GM23338 (cell line): ENCODE measurements at regions not wholly inside any gene's neighbourhood (a gene's known extent, or its start where the extent isn't known, plus 50 kb on each side); places are given as distances from the start of the nearest gene placed in this dataset.

ENCODE experiments used
- ATAC-seq: fragments of 200-7000 bp; cut with Tn5 transposase; 3 replicates; pipeline ENCODE4 v1.9.1; 2020
- DNase-seq: peaks from one replicate; pipeline ENCODE4 v3.0.0-alpha.2; 2015; ENCODE audit warnings: low spot score
- H2AFZ ChIP-seq: fragments of 200-600 bp; sonication (generic); 2 replicates; pipeline ENCODE4 v1.8.0; 2016; ENCODE audit warnings: antibody characterized with exemption, mild to moderate bottlenecking, moderate library complexity
- H3F3A ChIP-seq: fragments of 200-600 bp; sonication (generic); replicated peaks from 2 replicates; pipeline ENCODE4 v1.8.0; 2017; ENCODE audit warnings: antibody characterized with exemption, mixed run types, low read depth
- H3K27ac ChIP-seq: fragments of 200-600 bp; sonication (generic); 2 replicates; pipeline ENCODE4 v1.6.1; 2016; ENCODE audit warnings: low read depth
- H3K27me3 ChIP-seq: fragments of 200-600 bp; sonication (generic); 2 replicates; pipeline ENCODE4 v1.8.0; 2016; ENCODE audit warnings: mild to moderate bottlenecking, mixed run types, moderate library complexity; ENCODE audit not compliant: insufficient read depth
- H3K36me3 ChIP-seq: fragments of 200-600 bp; sonication (generic); 2 replicates; pipeline ENCODE4 v1.8.0; 2016; ENCODE audit warnings: mild to moderate bottlenecking; ENCODE audit not compliant: insufficient read depth
- H3K4me1 ChIP-seq: fragments of 200-600 bp; sonication (generic); 2 replicates; pipeline ENCODE4 v1.8.0; 2016; ENCODE audit warnings: mild to moderate bottlenecking, moderate library complexity; ENCODE audit not compliant: insufficient read depth
- H3K4me2 ChIP-seq: fragments of 200-600 bp; sonication (generic); 2 replicates; pipeline ENCODE4 v1.7.1; 2017; ENCODE audit warnings: mixed run types
- H3K4me3 ChIP-seq: fragments of 200-600 bp; sonication (generic); 2 replicates; pipeline ENCODE4 v1.6.1; 2016; ENCODE audit warnings: mixed run types
- H3K79me2 ChIP-seq: fragments of 200-600 bp; sonication (generic); replicated peaks from 2 replicates; pipeline ENCODE4 v1.8.0; 2017; ENCODE audit warnings: mild to moderate bottlenecking; ENCODE audit not compliant: insufficient read depth
- H3K9me2 ChIP-seq: fragments of 200-600 bp; sonication (generic); 2 replicates; pipeline ENCODE4 v1.8.0; 2017; ENCODE audit not compliant: insufficient read depth
- H4K20me1 ChIP-seq: fragments of 200-600 bp; sonication (generic); replicated peaks from 2 replicates; pipeline ENCODE4 v1.8.0; 2017; ENCODE audit warnings: mild to moderate bottlenecking; ENCODE audit not compliant: insufficient read depth
- H3K27ac Mint-ChIP-seq: 2 replicates; pipeline ENCODE4 v1.8.0; 2020; ENCODE audit warnings: inconsistent platforms, mild to moderate bottlenecking, moderate library complexity, mixed read lengths
- H3K27me3 Mint-ChIP-seq: 3 replicates; pipeline ENCODE4 v1.8.0; 2022; ENCODE audit warnings: low read depth, mild to moderate bottlenecking, moderate library complexity, mixed read lengths, inconsistent platforms; ENCODE audit not compliant: insufficient read depth, poor library complexity
- H3K36me3 Mint-ChIP-seq: 3 replicates; pipeline ENCODE4 v1.8.0; 2021; ENCODE audit warnings: low read depth, mild to moderate bottlenecking, inconsistent platforms, moderate library complexity, mixed read lengths
- H3K4me1 Mint-ChIP-seq: 3 replicates; pipeline ENCODE4 v1.8.0; 2020; ENCODE audit warnings: mild to moderate bottlenecking, inconsistent platforms, mixed read lengths
- H3K4me3 Mint-ChIP-seq: 3 replicates; pipeline ENCODE4 v1.8.0; 2021; ENCODE audit warnings: moderate library complexity, mild to moderate bottlenecking, inconsistent platforms, mixed read lengths
- H3K9me3 Mint-ChIP-seq: 3 replicates; pipeline ENCODE4 v1.8.0; 2020; ENCODE audit warnings: moderate library complexity, mild to moderate bottlenecking, inconsistent platforms, mixed read lengths
- CREB1 ChIP-seq: fragments of 250-450 bp; sonication (Bioruptor Pico); IDR thresholded peaks from 2 replicates; pipeline ENCODE4 v1.5.0; 2020; ENCODE audit warnings: low read depth, mild to moderate bottlenecking, moderate library complexity
- CTCF ChIP-seq, 2 experiments: fragments of 200-600 bp in 1 of 2; sonication (generic) in 1 of 2; conservative IDR thresholded peaks; 2 replicates each; pipeline versions ENCODE4 v1.5.1 to v1.6.1; 2016 to 2017; ENCODE audit warnings: antibody characterized with exemption in 2 of 2, low read depth in 2 of 2, mild to moderate bottlenecking in 2 of 2, moderate library complexity in 1 of 2
- ETS1 ChIP-seq: IDR thresholded peaks from 2 replicates; pipeline ENCODE4 v1.6.1; 2016; ENCODE audit warnings: antibody characterized with exemption
- EZH2 ChIP-seq: fragments of 200-600 bp; sonication (generic); IDR thresholded peaks from one replicate; pipeline ENCODE4 v1.8.0; 2017; ENCODE audit warnings: antibody characterized with exemption, mild to moderate bottlenecking, low read depth; ENCODE audit not compliant: unreplicated experiment
- EZH2phosphoT487 ChIP-seq: fragments of 200-600 bp; sonication (generic); IDR thresholded peaks from one replicate; pipeline ENCODE4 v1.8.1; 2018; ENCODE audit warnings: antibody characterized with exemption; ENCODE audit not compliant: unreplicated experiment
- JUNB ChIP-seq: IDR thresholded peaks from one replicate; pipeline ENCODE4 v1.6.1; 2016; ENCODE audit warnings: antibody characterized with exemption; ENCODE audit not compliant: unreplicated experiment
- NANOG ChIP-seq: IDR thresholded peaks from 2 replicates; pipeline ENCODE4 v1.6.1; 2016; ENCODE audit warnings: antibody characterized with exemption, borderline replicate concordance
- POLR2AphosphoS5 ChIP-seq: IDR thresholded peaks from 2 replicates; pipeline ENCODE4 v1.6.1; 2016; ENCODE audit warnings: antibody characterized with exemption, low read depth
- STAT1 ChIP-seq: IDR thresholded peaks from one replicate; pipeline ENCODE4 v1.6.1; 2016; ENCODE audit warnings: antibody characterized with exemption; ENCODE audit not compliant: unreplicated experiment
- ZNF331 ChIP-seq: fragments of 250-450 bp; sonication (Bioruptor Pico); IDR thresholded peaks from 2 replicates; pipeline ENCODE4 v1.5.0; 2020; ENCODE audit warnings: low read depth, mild to moderate bottlenecking, moderate library complexity
- ZNF462 ChIP-seq: fragments of 250-450 bp; sonication (Bioruptor Pico); IDR thresholded peaks from 2 replicates; pipeline ENCODE4 v1.5.0; 2020; ENCODE audit warnings: mild to moderate bottlenecking, moderate library complexity
- TF ChIP-seq, protein P1 (sequence below): IDR thresholded peaks from one replicate; pipeline ENCODE4 v1.6.1; 2018; ENCODE audit warnings: antibody characterized with exemption; ENCODE audit not compliant: unreplicated experiment

DNA sequence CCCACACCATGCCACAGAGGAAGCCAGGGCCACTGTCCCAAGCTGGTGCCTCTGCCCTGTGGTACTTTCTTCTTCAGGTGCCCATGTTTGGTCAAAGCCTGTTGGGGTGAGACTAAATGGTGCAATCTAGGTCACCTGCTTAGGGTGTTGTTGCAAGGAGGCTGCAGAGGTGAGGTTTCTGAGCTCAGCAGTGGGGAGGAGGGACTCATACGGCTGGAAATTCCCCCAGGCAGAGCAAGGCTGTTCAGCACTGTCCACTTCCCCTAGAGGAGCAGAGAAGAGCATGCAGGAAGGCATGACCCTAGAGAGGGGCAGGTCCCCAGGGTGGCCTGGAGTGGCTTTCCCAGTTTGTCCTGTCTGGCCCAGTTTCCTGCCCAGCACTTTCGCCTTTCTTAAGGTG is 211.0 kb downstream of the HAUS1 start:
- no peaks in the 10 kb centered on the region for H3K36me3 Mint-ChIP-seq
- H3K27ac ChIP-seq: no peak overlapping the region
- H4K20me1 ChIP-seq: no peaks in the 10 kb centered on the region
- H3F3A ChIP-seq: no peaks in the 10 kb centered on the region
- no peak for ATAC-seq
- peaks cover 15% of the 10 kb centered on the region for H3K4me1 Mint-ChIP-seq
- peaks cover 3% of the 10 kb centered on the region; the same call in 1 of the 2 replicates for H3K4me1 ChIP-seq
- no peak overlapping the region for H3K4me3 Mint-ChIP-seq
- H3K9me2 ChIP-seq: peaks cover 14% of the 10 kb centered on the region
- H3K4me3 ChIP-seq: no peak overlapping the region
- H3K36me3 ChIP-seq: no peaks in the 10 kb centered on the region
- no peaks in the 10 kb centered on the region for H3K27me3 ChIP-seq
- no peaks in the 10 kb centered on the region for H3K79me2 ChIP-seq
- H3K27ac Mint-ChIP-seq: no peak overlapping the region
- DNase-seq: no peak
- no peak overlapping the region for H2AFZ ChIP-seq
- no peak for TF ChIP-seq EZH2phosphoT487
- no peak for TF ChIP-seq POLR2AphosphoS5
- no peak for TF ChIP-seq ZNF331 (CRISPR knock-in tag)
- TF ChIP-seq ETS1: no peak
- TF ChIP-seq EZH2: no peak
- TF ChIP-seq STAT1: no peak
- TF ChIP-seq NANOG: no peak
- no peak for TF ChIP-seq ZNF462
- TF ChIP-seq, protein P1, sequence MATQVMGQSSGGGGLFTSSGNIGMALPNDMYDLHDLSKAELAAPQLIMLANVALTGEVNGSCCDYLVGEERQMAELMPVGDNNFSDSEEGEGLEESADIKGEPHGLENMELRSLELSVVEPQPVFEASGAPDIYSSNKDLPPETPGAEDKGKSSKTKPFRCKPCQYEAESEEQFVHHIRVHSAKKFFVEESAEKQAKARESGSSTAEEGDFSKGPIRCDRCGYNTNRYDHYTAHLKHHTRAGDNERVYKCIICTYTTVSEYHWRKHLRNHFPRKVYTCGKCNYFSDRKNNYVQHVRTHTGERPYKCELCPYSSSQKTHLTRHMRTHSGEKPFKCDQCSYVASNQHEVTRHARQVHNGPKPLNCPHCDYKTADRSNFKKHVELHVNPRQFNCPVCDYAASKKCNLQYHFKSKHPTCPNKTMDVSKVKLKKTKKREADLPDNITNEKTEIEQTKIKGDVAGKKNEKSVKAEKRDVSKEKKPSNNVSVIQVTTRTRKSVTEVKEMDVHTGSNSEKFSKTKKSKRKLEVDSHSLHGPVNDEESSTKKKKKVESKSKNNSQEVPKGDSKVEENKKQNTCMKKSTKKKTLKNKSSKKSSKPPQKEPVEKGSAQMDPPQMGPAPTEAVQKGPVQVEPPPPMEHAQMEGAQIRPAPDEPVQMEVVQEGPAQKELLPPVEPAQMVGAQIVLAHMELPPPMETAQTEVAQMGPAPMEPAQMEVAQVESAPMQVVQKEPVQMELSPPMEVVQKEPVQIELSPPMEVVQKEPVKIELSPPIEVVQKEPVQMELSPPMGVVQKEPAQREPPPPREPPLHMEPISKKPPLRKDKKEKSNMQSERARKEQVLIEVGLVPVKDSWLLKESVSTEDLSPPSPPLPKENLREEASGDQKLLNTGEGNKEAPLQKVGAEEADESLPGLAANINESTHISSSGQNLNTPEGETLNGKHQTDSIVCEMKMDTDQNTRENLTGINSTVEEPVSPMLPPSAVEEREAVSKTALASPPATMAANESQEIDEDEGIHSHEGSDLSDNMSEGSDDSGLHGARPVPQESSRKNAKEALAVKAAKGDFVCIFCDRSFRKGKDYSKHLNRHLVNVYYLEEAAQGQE: no peak
- no peak for TF ChIP-seq JUNB
- no peak for TF ChIP-seq CREB1 (CRISPR knock-in tag)
- no peak for TF ChIP-seq CTCF (conservative IDR thresholded peaks at IDR 0.05; ENCODE audit: low read depth in 2 of 2)
- no peak overlapping the region for H3K4me2 ChIP-seq
- H3K9me3 Mint-ChIP-seq: no peaks in the 10 kb centered on the region
- peaks cover 3% of the 10 kb centered on the region for H3K27me3 Mint-ChIP-seq
